ENCODE measurements at regions not wholly inside any gene's neighbourhood (a gene's known extent, or its start where the extent isn't known, plus 50 kb on each side); places are given as distances from the start of the nearest gene placed in this dataset.
"Not testable (repeated sequence)": the region's sequence is repeated elsewhere in the genome, so short reads cannot be mapped to it uniquely, and the experiment has no call there.

DNA sequence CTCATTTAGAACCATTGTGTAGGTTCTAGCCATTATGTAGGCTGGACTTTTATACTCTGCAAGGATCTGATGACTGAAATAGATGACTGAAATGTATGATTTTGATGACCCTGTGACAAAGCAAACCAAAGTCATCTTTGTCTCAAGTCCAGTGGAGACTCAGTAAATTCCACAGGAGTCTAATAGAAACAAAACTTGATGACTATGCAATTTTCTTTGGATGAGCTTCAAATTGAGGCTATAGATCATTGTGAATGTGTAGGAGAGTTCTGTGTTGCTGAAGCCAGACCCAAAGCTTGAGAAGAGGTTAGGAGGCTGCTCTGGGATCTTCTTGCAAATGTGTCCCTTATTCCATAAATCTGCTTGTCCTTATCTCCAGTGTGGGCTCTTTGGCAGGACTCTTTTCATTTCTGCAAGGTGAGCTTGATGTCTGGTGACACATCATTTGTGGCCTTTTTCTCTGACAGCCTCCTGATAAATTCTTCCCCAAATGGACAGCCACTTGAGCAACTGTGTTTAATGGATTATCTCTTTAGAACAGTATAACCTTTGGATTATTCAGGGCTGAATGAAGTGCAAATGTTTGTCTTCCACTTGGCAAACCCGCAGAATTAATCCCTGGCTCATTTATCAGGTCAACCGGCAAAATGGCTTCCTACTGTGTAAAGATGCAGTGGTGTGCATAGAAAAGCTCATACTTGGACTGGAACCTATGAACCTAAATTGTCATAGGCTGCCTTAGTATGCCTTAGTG, 235.1 kb upstream of the ANKH start:
- Histone ChIP-seq H3K4me1 (ENCODE audit: control insufficient read depth, insufficient read depth, low read length) (no peaks in the 10 kb centered on the region), H3K36me3 (ENCODE audit: control insufficient read depth, insufficient read depth, low read length) (no peaks in the 10 kb centered on the region), H3K27me3 (ENCODE audit: control insufficient read depth, insufficient read depth, low read length) (no peaks in the 10 kb centered on the region), H3K9me3 (ENCODE audit: control insufficient read depth, insufficient read depth, low read length) (no peaks in the 10 kb centered on the region), H3K9ac (ENCODE audit: low read depth, low read length) (no peak overlapping the region), H3K4me3 (ENCODE audit: low read depth, low read length) (no peak overlapping the region)

DNA sequence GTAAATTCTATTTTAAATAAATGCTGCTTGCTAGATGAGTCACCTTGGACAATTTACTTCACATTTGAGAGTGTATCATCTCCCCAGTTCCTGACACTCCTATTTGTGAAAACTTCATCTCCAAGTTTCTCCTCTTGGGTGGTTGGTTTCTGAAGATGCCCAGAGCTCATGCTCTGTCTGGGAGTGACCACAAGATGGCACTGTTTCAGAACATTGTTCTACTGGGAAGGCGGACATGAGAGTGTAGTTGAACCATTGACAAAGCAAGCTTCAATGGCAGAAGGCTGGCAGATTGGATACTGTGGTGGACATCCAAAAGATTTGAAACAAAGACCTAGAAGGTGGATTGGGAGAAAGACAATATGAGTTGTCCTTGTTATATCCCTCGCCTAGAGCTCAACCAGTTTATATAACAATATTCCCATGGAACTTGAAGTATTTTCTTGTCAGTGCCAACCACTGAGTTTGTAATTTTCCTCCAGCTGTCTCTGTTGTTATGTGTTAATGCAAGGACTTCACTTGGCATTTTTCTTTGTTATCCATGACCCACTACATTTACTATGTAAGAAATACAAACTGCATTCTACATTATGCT, 234.3 kb upstream of the ANKH start:
- no peaks in the 10 kb centered on the region for H3K36me3 ChIP-seq (ENCODE audit: control insufficient read depth, insufficient read depth, low read length)

DNA sequence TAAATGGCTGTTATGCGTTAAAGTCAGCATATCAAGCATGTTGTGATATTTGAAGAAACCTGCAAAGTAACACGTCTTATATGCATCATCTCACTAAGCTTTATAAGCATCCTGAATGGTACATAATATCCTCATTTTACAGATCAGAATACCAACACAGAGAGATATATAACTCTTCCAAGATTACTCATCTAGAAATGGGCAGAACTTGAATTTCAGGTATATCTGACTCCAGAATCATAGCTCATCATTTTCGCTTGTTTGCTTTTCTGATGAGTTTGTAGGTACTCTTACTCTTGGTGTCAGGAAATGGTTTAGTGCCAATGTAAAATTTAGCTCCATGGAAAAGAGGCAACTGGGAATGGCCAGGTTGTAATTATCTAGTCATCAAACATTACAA, 232.3 kb upstream of the ANKH start:
- no peaks in the 10 kb centered on the region for H3K27me3 ChIP-seq (ENCODE audit: control insufficient read depth, insufficient read depth, low read length)
- H3K4me3 ChIP-seq (ENCODE audit: low read depth, low read length), result no peak overlapping the region
- H3K9ac ChIP-seq (ENCODE audit: low read depth, low read length), result no peak overlapping the region
- no peaks in the 10 kb centered on the region for H3K36me3 ChIP-seq (ENCODE audit: control insufficient read depth, insufficient read depth, low read length)
- H3K9me3 ChIP-seq (ENCODE audit: control insufficient read depth, insufficient read depth, low read length), result no peaks in the 10 kb centered on the region
- H3K4me1 ChIP-seq (ENCODE audit: control insufficient read depth, insufficient read depth, low read length), result no peaks in the 10 kb centered on the region

More for the DNA sequence above, 234.3 kb upstream of the ANKH start:
- no peaks in the 10 kb centered on the region for H3K9me3 ChIP-seq (ENCODE audit: control insufficient read depth, insufficient read depth, low read length)
- H3K27me3 ChIP-seq (ENCODE audit: control insufficient read depth, insufficient read depth, low read length), result no peaks in the 10 kb centered on the region
- H3K9ac ChIP-seq (ENCODE audit: low read depth, low read length), result no peak overlapping the region
- H3K4me1 ChIP-seq (ENCODE audit: control insufficient read depth, insufficient read depth, low read length), result no peaks in the 10 kb centered on the region
- H3K4me3 ChIP-seq (ENCODE audit: low read depth, low read length), result no peak overlapping the region

DNA sequence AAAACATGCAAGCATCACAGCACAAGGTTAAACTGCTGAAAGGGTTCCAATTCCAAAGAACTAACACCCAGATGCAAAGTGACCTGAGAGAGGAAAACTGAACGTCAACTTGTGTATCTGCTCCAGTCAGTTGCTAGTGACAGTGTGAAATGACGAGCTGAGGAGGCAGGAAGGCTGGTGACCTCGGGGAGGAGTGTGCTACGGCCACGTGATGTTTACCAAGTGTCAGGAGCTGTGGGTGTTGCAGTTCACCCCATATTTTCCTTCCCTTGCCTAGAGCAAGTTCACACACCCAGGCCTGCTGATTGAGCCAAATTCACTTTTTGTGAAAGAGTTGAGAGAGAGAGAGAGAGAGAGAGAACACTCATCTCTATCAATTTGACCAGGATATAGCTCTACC, 231.6 kb upstream of the ANKH start:
- Histone ChIP-seq H3K4me3 (ENCODE audit: low read depth, low read length) (no peak overlapping the region), H3K9ac (ENCODE audit: low read depth, low read length) (no peak overlapping the region), H3K4me1 (ENCODE audit: control insufficient read depth, insufficient read depth, low read length) (no peaks in the 10 kb centered on the region), H3K9me3 (ENCODE audit: control insufficient read depth, insufficient read depth, low read length) (no peaks in the 10 kb centered on the region), H3K36me3 (ENCODE audit: control insufficient read depth, insufficient read depth, low read length) (no peaks in the 10 kb centered on the region), H3K27me3 (ENCODE audit: control insufficient read depth, insufficient read depth, low read length) (no peaks in the 10 kb centered on the region)

DNA sequence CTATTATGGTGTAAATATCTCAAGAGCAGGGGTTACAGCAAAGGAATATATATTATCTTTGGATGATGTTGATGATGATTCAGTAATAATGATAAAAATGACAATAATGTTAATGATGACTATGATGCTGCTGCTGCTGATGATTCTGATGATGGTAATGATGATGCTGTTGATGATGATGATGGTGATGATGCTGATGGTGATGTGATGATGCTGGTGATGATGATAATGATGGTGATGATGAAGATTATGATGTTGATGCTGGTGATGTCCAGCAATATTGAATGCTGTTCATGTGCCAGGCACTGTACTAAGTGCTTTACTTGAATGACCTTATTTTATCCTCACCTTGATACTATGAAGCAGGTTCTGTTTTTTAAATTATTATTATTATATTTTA, 226.0 kb upstream of the ANKH start:
- Histone ChIP-seq H3K27me3 (ENCODE audit: control insufficient read depth, insufficient read depth, low read length) (no peaks in the 10 kb centered on the region), H3K36me3 (ENCODE audit: control insufficient read depth, insufficient read depth, low read length) (no peaks in the 10 kb centered on the region), H3K4me3 (ENCODE audit: low read depth, low read length) (no peak overlapping the region), H3K9me3 (ENCODE audit: control insufficient read depth, insufficient read depth, low read length) (no peaks in the 10 kb centered on the region), H3K9ac (ENCODE audit: low read depth, low read length) (no peak overlapping the region), H3K4me1 (ENCODE audit: control insufficient read depth, insufficient read depth, low read length) (no peaks in the 10 kb centered on the region)

DNA sequence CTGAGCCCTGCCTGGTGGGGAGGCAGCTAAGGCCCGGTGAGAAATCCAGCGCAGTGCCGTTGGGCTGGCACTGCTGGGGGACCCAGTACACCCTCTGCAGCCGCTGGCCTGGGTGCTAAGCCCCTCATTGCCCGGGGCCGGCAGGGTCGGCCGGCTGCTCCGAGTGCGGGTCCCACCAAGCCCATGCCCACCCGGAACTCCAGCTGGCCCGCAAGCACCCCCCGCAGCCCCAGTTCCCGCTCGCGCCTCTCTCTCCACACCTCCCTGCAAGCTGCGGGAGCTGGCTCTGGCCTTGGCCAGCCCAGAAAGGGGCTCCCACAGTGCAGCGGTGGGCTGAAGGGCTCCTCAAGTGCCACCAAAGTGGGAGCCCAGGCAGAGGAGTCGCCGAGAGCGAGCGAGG, 225.1 kb upstream of the ANKH start:
- H3K36me3 ChIP-seq (ENCODE audit: control insufficient read depth, insufficient read depth, low read length); H3K4me1 ChIP-seq (ENCODE audit: control insufficient read depth, insufficient read depth, low read length): not testable (repeated sequence)

DNA sequence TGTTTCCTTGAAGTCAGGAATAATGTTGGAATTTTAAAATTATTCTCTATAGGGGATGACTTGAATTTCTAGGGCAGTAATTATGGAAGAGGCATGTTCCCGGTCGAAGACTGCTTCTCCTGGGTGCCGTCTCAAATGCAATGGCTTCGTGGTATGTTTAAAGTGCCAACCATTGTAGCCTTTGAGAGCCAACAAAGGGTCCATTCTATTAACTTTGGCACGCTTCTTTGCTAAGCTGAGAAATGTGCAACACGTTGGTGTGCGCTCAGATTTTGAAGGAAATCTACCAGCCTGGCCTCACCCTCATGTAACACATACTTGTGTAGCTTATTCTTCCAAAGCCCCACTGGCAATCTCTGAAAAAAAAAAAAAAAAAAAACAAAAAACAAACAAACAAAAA, 221.2 kb upstream of the ANKH start:
- H3K36me3 ChIP-seq (ENCODE audit: control insufficient read depth, insufficient read depth, low read length), result no peaks in the 10 kb centered on the region
- H3K4me1 ChIP-seq (ENCODE audit: control insufficient read depth, insufficient read depth, low read length), result no peaks in the 10 kb centered on the region
- no peaks in the 10 kb centered on the region for H3K9me3 ChIP-seq (ENCODE audit: control insufficient read depth, insufficient read depth, low read length)
- no peak overlapping the region for H3K9ac ChIP-seq (ENCODE audit: low read depth, low read length)
- H3K27me3 ChIP-seq (ENCODE audit: control insufficient read depth, insufficient read depth, low read length), result no peaks in the 10 kb centered on the region
- no peak overlapping the region for H3K4me3 ChIP-seq (ENCODE audit: low read depth, low read length)

More for the DNA sequence above, 225.1 kb upstream of the ANKH start:
- not testable (repeated sequence) for H3K9ac ChIP-seq (ENCODE audit: low read depth, low read length); H3K9me3 ChIP-seq (ENCODE audit: control insufficient read depth, insufficient read depth, low read length); H3K4me3 ChIP-seq (ENCODE audit: low read depth, low read length); H3K27me3 ChIP-seq (ENCODE audit: control insufficient read depth, insufficient read depth, low read length)

DNA sequence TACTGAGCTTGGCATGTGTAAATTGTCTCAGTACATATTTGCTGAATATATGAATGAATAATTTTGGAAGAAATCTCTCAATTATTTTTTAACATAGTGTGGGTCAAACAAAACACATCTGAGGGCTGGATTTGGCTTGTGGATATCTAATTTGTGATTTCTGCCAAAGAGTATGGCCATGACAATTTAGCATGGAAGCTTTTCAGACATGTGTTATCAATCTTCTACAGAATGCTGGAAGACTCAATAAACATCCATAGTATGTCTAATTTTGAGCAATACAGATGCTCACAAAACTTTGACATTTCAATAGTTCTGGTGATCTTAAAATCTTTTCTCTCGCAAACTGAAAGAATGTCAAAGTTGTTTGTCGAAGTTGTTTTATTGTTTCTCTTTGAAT, 214.1 kb upstream of the ANKH start:
- Histone ChIP-seq H3K27me3 (ENCODE audit: control insufficient read depth, insufficient read depth, low read length) (no peaks in the 10 kb centered on the region), H3K4me3 (ENCODE audit: low read depth, low read length) (no peak overlapping the region), H3K4me1 (ENCODE audit: control insufficient read depth, insufficient read depth, low read length) (no peaks in the 10 kb centered on the region), H3K9ac (ENCODE audit: low read depth, low read length) (no peak overlapping the region), H3K9me3 (ENCODE audit: control insufficient read depth, insufficient read depth, low read length) (no peaks in the 10 kb centered on the region), H3K36me3 (ENCODE audit: control insufficient read depth, insufficient read depth, low read length) (no peaks in the 10 kb centered on the region)

DNA sequence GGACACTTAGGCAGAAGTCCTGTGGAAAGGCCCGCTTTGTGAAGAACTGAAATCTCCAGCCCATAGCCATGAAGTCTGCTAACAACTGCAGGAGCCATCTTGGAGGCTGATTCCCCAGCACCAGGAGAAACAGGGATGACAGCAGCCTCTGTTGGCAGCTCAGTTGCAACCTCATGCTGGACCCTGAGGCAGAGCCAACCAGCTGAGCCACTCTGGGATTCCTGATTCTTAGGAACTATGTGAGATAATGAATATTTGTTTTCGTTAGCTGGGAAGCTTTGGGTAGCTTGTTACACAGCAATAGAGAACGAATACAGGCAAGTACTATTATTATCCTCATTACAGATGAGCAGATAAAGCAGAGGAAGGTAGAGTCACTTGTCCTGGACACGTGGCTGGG, 210.5 kb upstream of the ANKH start:
- H3K9me3 ChIP-seq (ENCODE audit: control insufficient read depth, insufficient read depth, low read length), result no peaks in the 10 kb centered on the region
- no peak overlapping the region for H3K9ac ChIP-seq (ENCODE audit: low read depth, low read length)
- no peaks in the 10 kb centered on the region for H3K27me3 ChIP-seq (ENCODE audit: control insufficient read depth, insufficient read depth, low read length)
- H3K4me3 ChIP-seq (ENCODE audit: low read depth, low read length), result no peak overlapping the region
- no peaks in the 10 kb centered on the region for H3K36me3 ChIP-seq (ENCODE audit: control insufficient read depth, insufficient read depth, low read length)
- no peaks in the 10 kb centered on the region for H3K4me1 ChIP-seq (ENCODE audit: control insufficient read depth, insufficient read depth, low read length)

DNA sequence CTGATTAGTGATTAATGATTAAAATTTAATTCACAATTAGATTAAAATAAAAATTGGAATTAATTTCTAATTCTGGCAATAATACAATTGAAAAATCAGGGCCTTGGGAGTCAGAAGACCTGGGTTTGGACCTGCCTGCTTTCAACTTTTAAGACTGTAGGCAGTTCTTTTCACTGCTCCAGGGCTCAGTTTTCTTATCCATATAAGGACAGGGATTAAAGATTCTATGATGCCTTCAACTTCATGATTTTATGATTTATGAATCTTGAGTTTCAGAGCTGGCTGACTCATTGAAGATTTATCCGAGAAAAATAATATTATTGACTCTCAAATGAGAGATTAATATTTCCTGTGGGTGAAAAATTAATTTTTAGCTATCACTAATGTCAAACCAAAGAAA, 208.6 kb upstream of the ANKH start:
- no peaks in the 10 kb centered on the region for H3K4me1 ChIP-seq (ENCODE audit: control insufficient read depth, insufficient read depth, low read length)
- no peak overlapping the region for H3K9ac ChIP-seq (ENCODE audit: low read depth, low read length)
- H3K4me3 ChIP-seq (ENCODE audit: low read depth, low read length), result no peak overlapping the region
- no peaks in the 10 kb centered on the region for H3K27me3 ChIP-seq (ENCODE audit: control insufficient read depth, insufficient read depth, low read length)
- H3K36me3 ChIP-seq (ENCODE audit: control insufficient read depth, insufficient read depth, low read length), result no peaks in the 10 kb centered on the region
- no peaks in the 10 kb centered on the region for H3K9me3 ChIP-seq (ENCODE audit: control insufficient read depth, insufficient read depth, low read length)

DNA sequence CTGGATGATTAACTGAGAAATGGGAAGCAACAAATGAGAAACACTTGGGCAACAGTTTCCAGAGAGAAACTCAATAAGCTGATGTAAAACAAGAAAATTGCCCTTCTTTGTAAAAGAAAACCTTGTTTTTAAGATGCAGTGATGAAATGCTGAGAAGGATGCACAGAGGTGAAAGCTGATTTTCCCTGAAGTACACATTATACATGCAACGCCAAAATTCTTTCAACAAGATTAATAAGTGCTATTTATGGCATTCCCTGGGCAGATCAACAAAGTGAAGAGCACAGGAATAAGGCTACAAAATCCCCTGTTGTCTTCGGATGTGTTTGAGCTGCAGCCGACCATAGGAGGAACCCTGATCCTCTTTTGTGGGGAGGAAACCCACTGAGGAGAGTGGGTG, 208.0 kb upstream of the ANKH start:
- H3K4me3 ChIP-seq (ENCODE audit: low read depth, low read length), result no peak overlapping the region
- H3K36me3 ChIP-seq (ENCODE audit: control insufficient read depth, insufficient read depth, low read length), result no peaks in the 10 kb centered on the region
- H3K9me3 ChIP-seq (ENCODE audit: control insufficient read depth, insufficient read depth, low read length), result no peaks in the 10 kb centered on the region
- H3K4me1 ChIP-seq (ENCODE audit: control insufficient read depth, insufficient read depth, low read length), result no peaks in the 10 kb centered on the region
- no peaks in the 10 kb centered on the region for H3K27me3 ChIP-seq (ENCODE audit: control insufficient read depth, insufficient read depth, low read length)
- H3K9ac ChIP-seq (ENCODE audit: low read depth, low read length), result no peak overlapping the region

DNA sequence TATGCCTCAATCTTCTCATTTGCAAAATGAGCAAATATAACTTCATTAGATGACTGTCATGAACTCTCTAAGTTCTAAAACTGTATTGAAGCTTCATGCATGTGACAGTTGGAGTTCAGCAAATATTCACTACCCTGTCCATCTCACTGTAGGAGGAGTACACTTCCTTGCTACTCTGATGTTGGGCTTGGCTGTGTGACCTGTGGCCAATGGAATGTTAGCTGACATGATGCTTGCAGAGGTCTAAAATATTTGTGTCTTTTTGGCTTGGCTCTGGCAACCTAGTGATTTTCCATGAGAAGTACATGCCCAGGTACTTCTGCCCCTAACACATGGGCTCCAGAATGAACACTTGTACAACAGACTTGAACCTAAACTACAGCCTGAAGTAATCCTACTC, 203.1 kb upstream of the ANKH start:
- Histone ChIP-seq H3K4me3 (ENCODE audit: low read depth, low read length) (no peak overlapping the region), H3K36me3 (ENCODE audit: control insufficient read depth, insufficient read depth, low read length) (no peaks in the 10 kb centered on the region), H3K27me3 (ENCODE audit: control insufficient read depth, insufficient read depth, low read length) (no peaks in the 10 kb centered on the region), H3K9me3 (ENCODE audit: control insufficient read depth, insufficient read depth, low read length) (no peaks in the 10 kb centered on the region), H3K9ac (ENCODE audit: low read depth, low read length) (no peak overlapping the region), H3K4me1 (ENCODE audit: control insufficient read depth, insufficient read depth, low read length) (no peaks in the 10 kb centered on the region)

All from iPS-15b (cell line).